GM12878 (cell line): ENCODE measurements at regions not wholly inside any gene's neighbourhood (a gene's known extent, or its start where the extent isn't known, plus 50 kb on each side); places are given as distances from the start of the nearest gene placed in this dataset.

Source experiments
- ATAC-seq: fragments of 200-7000 bp; cut with Tn5 transposase; 3 replicates; pipeline ENCODE4 v1.9.1; 2020; ENCODE audit warnings: mild to moderate bottlenecking, moderate library complexity
- BruUV-seq: library from RNA; stranded (reverse); fragments of 400-500 nt; replicated peaks from 2 replicates; lab custom pipeline; 2021; lab: Mats Ljungman, UMichigan
- CTCF ChIA-PET: fragments of 300-600 bp; sonication (Branson Sonifier 250); formaldehyde crosslinking; extraction: SDS; loops from one replicate; lab custom pipeline; 2021; ENCODE audit warnings: inconsistent platforms; lab: Yijun Ruan, JAX
- POLR2A ChIA-PET: fragments of 350-600 bp; formaldehyde crosslinking; extraction: SDS; loops from one replicate; lab custom pipeline; 2021; ENCODE audit warnings: inconsistent platforms; lab: Charles Lee
- RAD21 ChIA-PET: fragments of 300-600 bp; sonication (Branson Sonifier 250); formaldehyde crosslinking; loops from one replicate; lab custom pipeline; 2023; ENCODE audit warnings: antibody characterized with exemption; ENCODE audit not compliant: unreplicated experiment; lab: Charles Lee
- SMC1A ChIA-PET: fragments of 300-600 bp; sonication (Branson Sonifier 250); formaldehyde crosslinking; loops from one replicate; lab custom pipeline; 2023; ENCODE audit not compliant: unreplicated experiment, uncharacterized antibody; lab: Charles Lee
- DNase-seq: peaks from one replicate; pipeline ENCODE4 v3.0.0-alpha.2; 2011; ENCODE audit warnings: low read depth, low spot score
- FAIRE-seq: peaks from 3 replicates; lab custom pipeline; 2011; peaks lifted over from hg19 to GRCh38; lab: Jason Lieb, UNC
- H2AFZ ChIP-seq: 2 replicates; pipeline ENCODE4 v1.6.0; 2011; ENCODE audit warnings: low read depth, low read length, control low read depth; ENCODE audit not compliant: control insufficient read depth
- H3K27ac ChIP-seq: 2 replicates; pipeline ENCODE4 v1.5.1; 2011; ENCODE audit warnings: control low read depth; ENCODE audit not compliant: control insufficient read depth, insufficient read depth
- H3K27me3 ChIP-seq, 2 experiments: replicated peaks in 1 of 2; 2 replicates each; pipeline versions ENCODE4 v1.6.0 to v1.6.1; 2011; ENCODE audit warnings: low read length in 1 of 2; ENCODE audit not compliant: control insufficient read depth in 2 of 2, insufficient read depth in 2 of 2
- H3K36me3 ChIP-seq, 2 experiments: 2 replicates each; pipeline ENCODE4 v1.5.1; 2011; ENCODE audit warnings: low read length in 1 of 2; ENCODE audit not compliant: control insufficient read depth in 2 of 2, insufficient read depth in 2 of 2
- H3K4me1 ChIP-seq: 2 replicates; pipeline ENCODE4 v1.6.1; 2011; ENCODE audit warnings: mild to moderate bottlenecking, low read length, moderate library complexity, mixed read lengths; ENCODE audit not compliant: control insufficient read depth, insufficient read depth
- H3K4me2 ChIP-seq: 2 replicates; pipeline ENCODE4 v1.6.0; 2011; ENCODE audit warnings: control low read depth; ENCODE audit not compliant: control insufficient read depth, insufficient read depth
- H3K4me3 ChIP-seq: fragments of 200-600 bp; sonication (generic); 2 replicates; pipeline ENCODE4 v1.5.1; 2016
- H3K79me2 ChIP-seq: 2 replicates; pipeline ENCODE4 v1.6.0; 2011; ENCODE audit warnings: low read length; ENCODE audit not compliant: control insufficient read depth, insufficient read depth
- H3K9ac ChIP-seq: 2 replicates; pipeline ENCODE4 v1.8.0; 2011; ENCODE audit warnings: low read length, control low read depth, mixed read lengths; ENCODE audit not compliant: control insufficient read depth, insufficient read depth
- H3K9me3 ChIP-seq: replicated peaks from 3 replicates; pipeline ENCODE4 v1.5.1; 2011; ENCODE audit warnings: mild to moderate bottlenecking, low read length; ENCODE audit not compliant: control insufficient read depth, insufficient read depth
- H4K20me1 ChIP-seq: 2 replicates; pipeline ENCODE4 v1.6.0; 2011; ENCODE audit not compliant: control insufficient read depth, insufficient read depth
- CREB1 ChIP-seq: IDR thresholded peaks from 2 replicates; pipeline ENCODE4 v1.6.1; 2012; ENCODE audit warnings: low read depth, mild to moderate bottlenecking, inconsistent platforms
- DPF2 ChIP-seq: fragments of 450-650 bp; IDR thresholded peaks from 2 replicates; pipeline ENCODE4 v1.6.1; 2017; ENCODE audit warnings: mild to moderate bottlenecking
- FOXM1 ChIP-seq: IDR thresholded peaks from 2 replicates; pipeline ENCODE4 v1.6.1; 2012; ENCODE audit warnings: low read depth, mild to moderate bottlenecking, inconsistent platforms, low read length, moderate library complexity
- GABPA ChIP-seq: IDR thresholded peaks from 2 replicates; pipeline ENCODE4 v1.6.1; 2014; ENCODE audit warnings: antibody characterized with exemption, low read depth, mild to moderate bottlenecking, inconsistent platforms
- HDAC2 ChIP-seq: fragments of 200-600 bp; sonication (generic); IDR thresholded peaks from 2 replicates; pipeline ENCODE4 v1.6.1; 2017
- IRF4 ChIP-seq: IDR thresholded peaks from 2 replicates; pipeline ENCODE4 v1.6.1; 2011; ENCODE audit warnings: low read depth, low read length
- JUNB ChIP-seq: IDR thresholded peaks from 2 replicates; pipeline ENCODE4 v1.6.1; 2016; ENCODE audit warnings: antibody characterized with exemption, mild to moderate bottlenecking
- NFXL1 ChIP-seq: fragments of 450-650 bp; IDR thresholded peaks from 2 replicates; pipeline ENCODE4 v1.6.1; 2017; ENCODE audit warnings: antibody characterized with exemption, mild to moderate bottlenecking, borderline replicate concordance
- POLR2AphosphoS5 ChIP-seq: IDR thresholded peaks from 2 replicates; pipeline ENCODE4 v1.6.1; 2011; ENCODE audit warnings: mild to moderate bottlenecking, low read length, inconsistent platforms
- RAD51 ChIP-seq: fragments of 450-650 bp; IDR thresholded peaks from 2 replicates; pipeline ENCODE4 v1.6.1; 2016; ENCODE audit warnings: moderate library complexity, mild to moderate bottlenecking, inconsistent platforms
- RFX5 ChIP-seq: IDR thresholded peaks from 2 replicates; pipeline ENCODE4 v1.6.1; 2011; ENCODE audit warnings: low read depth, low read length, improper control_type of control experiment
- SMAD5 ChIP-seq: IDR thresholded peaks from 2 replicates; pipeline ENCODE4 v1.6.1; 2016; ENCODE audit warnings: antibody characterized with exemption, low read depth
- ZNF274 ChIP-seq: IDR thresholded peaks from one replicate; pipeline ENCODE4 v1.8.0; 2011; ENCODE audit not compliant: insufficient read length, insufficient read depth
- WGBS: methylation state at CpG from one replicate; pipeline ENCODE4 v1.1.6; 2016; ENCODE audit warnings: low lambda C conversion rate; ENCODE audit not compliant: insufficient replicate concordance, insufficient coverage; ENCODE audit errors: missing lambda C conversion rate; 5-methylcytosine and 5-hydroxymethylcytosine counted together
- in situ Hi-C: fragments of 300-500 bp; cut with MboI; formaldehyde crosslinking; loops from 9 replicates; pipeline ENCODE4 v1.14.3; 2018; ENCODE audit warnings: mixed read lengths
- intact Hi-C: fragments of 100-400 bp; cut with micrococcal nuclease; formaldehyde crosslinking; loops from one replicate; pipeline ENCODE4 v1.14.2; 2022; ENCODE audit not compliant: unreplicated experiment

GRCh38 chr15:62505762-62506161 lies 340.7 kb upstream of the C2CD4B start:
- Histone ChIP-seq H3K79me2 (no peaks in the 10 kb centered on the region), H3K36me3 (no peaks in the 10 kb centered on the region), H2AFZ (no peak overlapping the region), H3K4me2 (no peak overlapping the region), H3K27me3 (no peaks in the 10 kb centered on the region), H3K4me1 (no peaks in the 10 kb centered on the region; the same call in 1 of the 2 replicates), H4K20me1 (no peaks in the 10 kb centered on the region), H3K9me3 (no peaks in the 10 kb centered on the region), H3K27ac (no peak overlapping the region), H3K9ac (no peak overlapping the region), H3K4me3 (no peak overlapping the region)
- FAIRE-seq (no peak), DNase-seq (no peak), ATAC-seq (no peak)
- no TSS peak for BruUV-seq
- CTCF ChIA-PET, result no interaction called here
- no peak for TF ChIP-seq IRF4
- no peak for TF ChIP-seq RAD51
- no peak for TF ChIP-seq JUNB
- TF ChIP-seq ZNF274, result no peak
- TF ChIP-seq FOXM1, result no peak
- no peak for TF ChIP-seq RFX5
- TF ChIP-seq HDAC2, result no peak
- no peak for TF ChIP-seq NFXL1
- TF ChIP-seq POLR2AphosphoS5, result no peak
- POLR2A ChIA-PET, result no interaction called here
- in situ Hi-C loops (no loop called here), intact Hi-C loops (no loop called here)
- SMC1A ChIA-PET, result no interaction called here
- RAD21 ChIA-PET, result no interaction called here
- 40% methylated on average over 6 of the region's 6 CpGs for WGBS

- ChIA-PET CTCF (interaction anchor here (0.7 kb wide), 1 partner anchor 17 kb away, joined by 3 read pairs; no protein-coding TSS in a partner anchor), POLR2A (no interaction called here), RAD21 (no interaction called here), SMC1A (no interaction called here)
- Histone ChIP-seq H3K79me2 (no peaks in the 10 kb centered on the region), H2AFZ (no peak overlapping the region), H3K27ac (no peak overlapping the region), H3K9ac (no peak overlapping the region), H3K4me1 (no peaks in the 10 kb centered on the region; the same call in 1 of the 2 replicates), H3K9me3 (no peaks in the 10 kb centered on the region), H3K27me3 (no peaks in the 10 kb centered on the region), H4K20me1 (no peaks in the 10 kb centered on the region), H3K4me2 (no peak overlapping the region), H3K36me3 (no peaks in the 10 kb centered on the region), H3K4me3 (no peak overlapping the region)
- DNase-seq (no peak), ATAC-seq (no peak), FAIRE-seq (no peak)
- intact Hi-C loops (no loop called here), in situ Hi-C loops (no loop called here)
- no TSS peak for BruUV-seq
- 0% methylated on average over 1 of the region's 1 CpG for WGBS
- TF ChIP-seq GABPA (no peak), SMAD5 (no peak), CREB1 (no peak), DPF2 (no peak)
Measured at GRCh38 chr15:62506217-62506805, 341.2 kb upstream of the C2CD4B start.
